Smooth muscle cell (in vitro differentiated cells): ENCODE measurements at regions not wholly inside any gene's neighbourhood (a gene's known extent, or its start where the extent isn't known, plus 50 kb on each side); places are given as distances from the start of the nearest gene placed in this dataset.

Experiments
- DNase-seq: peaks from one replicate; lab custom pipeline; 2025; ENCODE audit not compliant: unreplicated experiment; lab: John Stamatoyannopoulos, UW
- H2AFZ ChIP-seq: fragments of 200-600 bp; sonication (generic); 2 replicates; pipeline ENCODE4 v1.6.0; 2016; ENCODE audit warnings: antibody characterized with exemption, low read depth, mild to moderate bottlenecking
- H3F3A ChIP-seq: fragments of 200-600 bp; sonication (generic); 2 replicates; pipeline ENCODE4 v1.6.0; 2017; ENCODE audit warnings: antibody characterized with exemption, low read depth
- H3K27ac ChIP-seq: fragments of 200-600 bp; sonication (generic); 2 replicates; pipeline ENCODE4 v1.5.1; 2016; ENCODE audit warnings: low read depth, mild to moderate bottlenecking
- H3K27me3 ChIP-seq: fragments of 200-600 bp; sonication (generic); 2 replicates; pipeline ENCODE4 v1.6.1; 2016; ENCODE audit warnings: low read depth, mild to moderate bottlenecking
- H3K36me3 ChIP-seq: fragments of 200-600 bp; sonication (generic); 2 replicates; pipeline ENCODE4 v1.5.1; 2016; ENCODE audit warnings: low read depth
- H3K4me1 ChIP-seq: fragments of 200-600 bp; sonication (generic); 2 replicates; pipeline ENCODE4 v1.5.1; 2016; ENCODE audit warnings: low read depth
- H3K4me2 ChIP-seq: fragments of 200-600 bp; sonication (generic); 2 replicates; pipeline ENCODE4 v1.6.0; 2016; ENCODE audit warnings: mild to moderate bottlenecking
- H3K4me3 ChIP-seq: fragments of 200-600 bp; sonication (generic); 2 replicates; pipeline ENCODE4 v1.5.1; 2016; ENCODE audit warnings: mild to moderate bottlenecking
- H3K79me2 ChIP-seq: fragments of 200-600 bp; sonication (generic); 2 replicates; pipeline ENCODE4 v1.6.0; 2016; ENCODE audit warnings: low read depth, mild to moderate bottlenecking
- H3K9ac ChIP-seq: fragments of 200-600 bp; sonication (generic); 2 replicates; pipeline ENCODE4 v1.6.0; 2016; ENCODE audit warnings: low read depth
- H3K9me3 ChIP-seq: fragments of 200-600 bp; sonication (generic); replicated peaks from 2 replicates; pipeline ENCODE4 v1.5.1; 2016; ENCODE audit warnings: low read depth
- H4K20me1 ChIP-seq: fragments of 200-600 bp; sonication (generic); 2 replicates; pipeline ENCODE4 v1.6.0; 2016; ENCODE audit warnings: low read depth
- CTCF ChIP-seq: fragments of 200-600 bp; sonication (generic); IDR thresholded peaks from 2 replicates; pipeline ENCODE4 v1.5.1; 2017; ENCODE audit warnings: borderline replicate concordance, mild to moderate bottlenecking, antibody characterized with exemption; ENCODE audit not compliant: insufficient read depth, poor library complexity, severe bottlenecking
- WGBS: methylation state at CpG from one replicate; pipeline ENCODE4 v1.1.7; 2016; ENCODE audit warnings: low lambda C conversion rate; 5-methylcytosine and 5-hydroxymethylcytosine counted together

DNA sequence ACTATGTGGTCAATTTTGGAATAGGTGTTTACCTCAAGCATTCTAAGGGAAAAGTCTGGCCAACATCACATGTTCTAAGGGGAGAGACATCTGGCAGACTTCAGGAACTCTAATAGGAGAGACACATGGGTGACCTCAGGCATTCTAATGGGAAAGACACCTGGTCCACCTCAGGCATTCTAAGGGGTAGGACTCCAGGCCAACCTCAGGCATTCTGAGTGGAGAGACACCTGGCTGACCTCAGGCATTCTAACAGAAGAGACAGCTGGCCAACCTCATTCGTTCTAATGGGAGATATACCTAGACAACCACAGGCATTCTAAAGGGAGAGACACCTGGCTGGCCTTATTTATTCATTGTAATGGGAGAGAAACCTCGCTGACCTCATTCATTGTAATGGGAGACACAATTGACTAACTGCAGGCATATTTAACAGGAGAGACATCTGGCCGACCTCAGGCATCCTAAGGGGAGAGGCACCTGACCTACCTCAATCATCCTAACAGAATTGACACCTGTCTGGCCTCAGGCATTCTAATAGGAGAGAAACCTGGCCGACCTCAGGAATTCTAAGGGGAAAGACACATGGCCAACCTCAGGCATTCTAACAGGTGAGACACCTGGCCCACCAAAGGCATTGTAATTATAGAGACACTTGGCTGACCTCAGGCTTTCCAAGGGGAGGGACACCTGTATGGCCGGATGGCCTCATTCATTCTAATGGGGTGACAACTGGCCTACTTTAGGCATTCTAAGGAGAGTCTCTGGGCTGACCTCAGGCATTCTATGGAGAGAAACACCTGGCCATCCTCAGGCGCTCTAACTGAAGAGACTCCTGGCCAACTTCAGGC is 1346.8 kb downstream of the UQCRFS1 start:
- H3K27me3 ChIP-seq: no peaks in the 10 kb centered on the region
- no peak overlapping the region for H3K4me2 ChIP-seq
- no peak overlapping the region for H3K9ac ChIP-seq
- no peak for DNase-seq
- 73% methylated on average over 6 of the region's 6 CpGs for WGBS
- H3K79me2 ChIP-seq: no peaks in the 10 kb centered on the region
- H3K36me3 ChIP-seq: no peaks in the 10 kb centered on the region
- no peaks in the 10 kb centered on the region for H4K20me1 ChIP-seq
- no peak for TF ChIP-seq CTCF
- no peak overlapping the region for H2AFZ ChIP-seq
- H3F3A ChIP-seq: no peaks in the 10 kb centered on the region
- H3K9me3 ChIP-seq: peaks cover 14% of the 10 kb centered on the region
- H3K4me1 ChIP-seq: no peaks in the 10 kb centered on the region
- H3K4me3 ChIP-seq: no peak overlapping the region
- no peak overlapping the region for H3K27ac ChIP-seq

DNA sequence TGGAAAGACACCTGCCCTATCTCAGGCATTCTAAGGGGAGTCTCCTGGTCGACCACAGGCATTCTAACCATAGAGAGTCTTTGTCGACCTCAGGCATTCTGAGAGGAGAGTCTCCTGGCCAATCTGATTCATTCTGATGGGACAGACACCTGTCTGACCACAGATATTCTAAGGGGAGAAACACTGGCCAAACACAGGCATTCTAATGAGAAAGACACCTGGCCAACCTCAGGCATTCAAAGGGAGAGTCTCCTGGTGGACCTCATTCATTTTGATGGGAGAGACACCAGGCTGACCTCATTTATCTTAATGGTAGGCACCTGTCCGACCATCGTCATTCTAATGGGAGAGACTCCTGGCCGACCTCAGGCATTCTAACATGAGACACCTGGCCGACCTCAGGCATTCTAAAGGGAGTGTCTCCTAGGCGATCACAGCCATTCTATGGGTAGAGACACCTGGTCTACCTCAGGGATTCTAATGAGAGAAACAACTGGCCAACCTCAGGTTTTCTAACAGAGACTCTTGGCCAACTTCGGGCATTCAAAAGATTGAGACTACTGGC is 1351.5 kb downstream of the UQCRFS1 start:
- Histone ChIP-seq H3K9ac (no peak overlapping the region), H3K36me3 (no peaks in the 10 kb centered on the region), H3K9me3 (peaks cover 5% of the 10 kb centered on the region), H3K27me3 (no peaks in the 10 kb centered on the region), H3K4me1 (no peaks in the 10 kb centered on the region), H3K27ac (no peak overlapping the region), H3K4me3 (no peak overlapping the region), H3K79me2 (no peaks in the 10 kb centered on the region), H2AFZ (no peak overlapping the region), H3F3A (no peaks in the 10 kb centered on the region), H3K4me2 (no peak overlapping the region), H4K20me1 (no peaks in the 10 kb centered on the region)
- no peak for DNase-seq
- no peak for TF ChIP-seq CTCF
- WGBS: 64% methylated on average over 8 of the region's 8 CpGs

DNA sequence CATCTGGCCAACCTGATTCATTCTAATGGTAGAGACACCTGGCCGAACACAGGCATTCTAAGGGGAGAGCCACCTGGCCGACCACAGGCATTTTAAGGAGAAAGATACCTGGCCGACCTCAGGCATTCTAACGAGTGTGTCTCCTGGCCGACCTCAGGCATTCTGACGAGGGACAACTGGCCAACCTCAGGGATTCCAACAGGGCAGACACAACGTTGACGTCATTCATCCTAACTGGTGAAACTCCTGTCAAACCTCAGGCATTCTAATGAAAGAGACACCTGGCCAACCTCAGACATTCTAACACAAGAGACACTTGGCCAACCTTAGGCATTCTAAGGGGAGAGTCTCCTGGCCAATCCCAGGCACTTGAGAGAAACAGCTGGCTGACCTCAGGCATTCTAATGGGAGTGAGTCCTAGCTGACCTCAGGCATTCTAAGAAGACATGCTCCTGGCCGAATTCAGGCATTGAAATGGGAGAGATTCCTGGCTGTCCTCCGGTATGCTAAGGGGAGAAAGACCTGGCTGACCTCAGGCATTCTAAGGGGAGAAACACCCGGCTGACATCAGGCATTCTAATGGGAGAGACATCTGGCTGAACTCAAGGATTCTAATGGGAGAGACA is 1352.5 kb downstream of the UQCRFS1 start:
- no peak for TF ChIP-seq CTCF
- no peaks in the 10 kb centered on the region for H3K36me3 ChIP-seq
- no peak overlapping the region for H3K9ac ChIP-seq
- no peak overlapping the region for H3K27ac ChIP-seq
- H3K4me3 ChIP-seq: no peak overlapping the region
- no peaks in the 10 kb centered on the region for H3K27me3 ChIP-seq
- WGBS: 83% methylated on average over 11 of the region's 11 CpGs
- no peaks in the 10 kb centered on the region for H4K20me1 ChIP-seq
- DNase-seq: no peak
- no peak overlapping the region for H3K4me2 ChIP-seq
- H3K4me1 ChIP-seq: no peaks in the 10 kb centered on the region
- no peak overlapping the region for H2AFZ ChIP-seq
- no peaks in the 10 kb centered on the region for H3F3A ChIP-seq
- H3K79me2 ChIP-seq: no peaks in the 10 kb centered on the region
- H3K9me3 ChIP-seq: no peaks in the 10 kb centered on the region
